GM12865 (cell line): ENCODE measurements at regions not wholly inside any gene's neighbourhood (a gene's known extent, or its start where the extent isn't known, plus 50 kb on each side); places are given as distances from the start of the nearest gene placed in this dataset.

Source experiments
- DNase-seq: peaks from one replicate; pipeline ENCODE4 v3.0.0; 2010; ENCODE audit warnings: low read depth
- H3K4me3 ChIP-seq: 2 replicates; pipeline ENCODE4 v1.5.1; 2011; ENCODE audit warnings: mild to moderate bottlenecking, low read depth, low read length, control low read depth
- TF ChIP-seq, protein P1 (sequence below): IDR thresholded peaks from 2 replicates; pipeline ENCODE4 v1.5.1; 2011; ENCODE audit warnings: low read length, control low read depth, low read depth, inconsistent platforms; ENCODE audit not compliant: insufficient read depth; ENCODE audit errors: missing control alignments

DNA sequence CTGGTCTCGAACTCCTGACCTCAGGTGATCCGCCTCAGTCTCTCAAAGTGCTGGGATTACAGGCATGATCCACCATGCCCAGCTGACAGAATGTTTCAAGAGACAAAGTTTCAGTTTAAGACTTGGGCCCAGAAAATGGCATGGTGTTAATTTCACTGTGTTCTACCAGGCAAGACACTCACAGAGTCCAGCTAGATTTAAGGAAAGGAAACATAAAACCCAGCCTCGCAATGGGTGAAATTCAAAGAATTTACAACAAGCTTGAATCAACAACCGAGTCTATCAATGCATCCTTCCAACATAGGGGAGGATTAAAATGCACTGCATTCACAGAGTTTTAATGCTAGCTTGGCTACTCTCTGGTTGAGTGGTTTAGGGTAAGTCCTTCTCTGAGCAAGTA is 764.0 kb downstream of the XPNPEP1 start:
- no peak for DNase-seq
- H3K4me3 ChIP-seq, result no peak overlapping the region
- TF ChIP-seq, protein P1, sequence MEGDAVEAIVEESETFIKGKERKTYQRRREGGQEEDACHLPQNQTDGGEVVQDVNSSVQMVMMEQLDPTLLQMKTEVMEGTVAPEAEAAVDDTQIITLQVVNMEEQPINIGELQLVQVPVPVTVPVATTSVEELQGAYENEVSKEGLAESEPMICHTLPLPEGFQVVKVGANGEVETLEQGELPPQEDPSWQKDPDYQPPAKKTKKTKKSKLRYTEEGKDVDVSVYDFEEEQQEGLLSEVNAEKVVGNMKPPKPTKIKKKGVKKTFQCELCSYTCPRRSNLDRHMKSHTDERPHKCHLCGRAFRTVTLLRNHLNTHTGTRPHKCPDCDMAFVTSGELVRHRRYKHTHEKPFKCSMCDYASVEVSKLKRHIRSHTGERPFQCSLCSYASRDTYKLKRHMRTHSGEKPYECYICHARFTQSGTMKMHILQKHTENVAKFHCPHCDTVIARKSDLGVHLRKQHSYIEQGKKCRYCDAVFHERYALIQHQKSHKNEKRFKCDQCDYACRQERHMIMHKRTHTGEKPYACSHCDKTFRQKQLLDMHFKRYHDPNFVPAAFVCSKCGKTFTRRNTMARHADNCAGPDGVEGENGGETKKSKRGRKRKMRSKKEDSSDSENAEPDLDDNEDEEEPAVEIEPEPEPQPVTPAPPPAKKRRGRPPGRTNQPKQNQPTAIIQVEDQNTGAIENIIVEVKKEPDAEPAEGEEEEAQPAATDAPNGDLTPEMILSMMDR, result no peak

DNA sequence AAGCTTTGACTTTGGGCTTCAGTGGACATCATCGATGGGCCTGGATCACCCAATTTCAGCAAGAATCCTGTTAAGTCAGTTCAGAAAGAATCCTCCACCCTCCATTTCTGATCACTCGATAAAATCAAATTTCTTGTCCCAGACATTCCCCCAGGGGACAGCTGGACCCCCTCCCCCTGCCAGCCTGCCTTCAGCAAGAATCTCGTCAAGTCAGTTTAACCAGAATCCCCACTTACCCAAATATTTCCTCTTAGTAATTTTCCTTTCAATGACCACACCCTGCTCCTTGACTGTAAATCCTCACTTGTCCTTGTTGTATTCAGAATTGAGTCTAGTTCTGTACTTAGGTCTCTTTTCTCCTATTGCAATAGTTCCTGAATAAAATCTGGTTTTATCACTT is 766.9 kb downstream of the XPNPEP1 start:
- H3K4me3 ChIP-seq, result no peak overlapping the region
- no peak for DNase-seq
- TF ChIP-seq, protein P1, result no peak

DNA sequence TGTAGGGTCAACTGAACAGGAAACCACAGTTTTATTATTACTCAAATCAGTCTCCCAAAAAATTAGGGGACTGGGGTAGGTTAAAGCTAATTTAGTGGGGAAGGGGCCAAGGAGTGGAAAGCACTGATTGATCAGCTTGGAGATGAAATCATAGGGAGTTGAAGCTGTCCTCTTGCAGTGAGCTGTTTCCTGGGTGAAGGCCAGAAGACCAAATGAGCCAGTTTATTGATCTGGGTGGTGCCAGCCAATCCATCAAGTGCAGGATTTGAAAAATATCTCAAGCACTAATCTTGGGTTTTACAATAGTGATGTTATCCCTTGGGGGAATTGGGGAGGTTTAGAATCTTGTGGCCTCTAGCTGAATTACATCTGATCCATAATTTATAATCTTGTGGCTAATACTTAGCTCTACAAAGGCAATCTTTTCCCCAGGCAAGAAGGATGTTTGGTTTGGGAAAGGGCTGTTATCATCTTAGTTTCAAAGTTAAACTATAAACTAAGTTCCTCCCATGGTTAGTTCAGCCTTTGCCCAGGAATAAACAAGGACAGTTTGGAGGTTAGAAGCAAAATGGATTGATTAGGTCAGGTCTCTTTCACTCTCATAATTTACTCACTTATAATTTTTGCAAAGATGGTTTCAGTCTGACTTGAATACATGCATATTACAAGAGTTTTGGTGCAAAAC is 773.5 kb downstream of the XPNPEP1 start:
- H3K4me3 ChIP-seq, result no peak overlapping the region
- DNase-seq, result no peak
- TF ChIP-seq, protein P1, result no peak

DNA sequence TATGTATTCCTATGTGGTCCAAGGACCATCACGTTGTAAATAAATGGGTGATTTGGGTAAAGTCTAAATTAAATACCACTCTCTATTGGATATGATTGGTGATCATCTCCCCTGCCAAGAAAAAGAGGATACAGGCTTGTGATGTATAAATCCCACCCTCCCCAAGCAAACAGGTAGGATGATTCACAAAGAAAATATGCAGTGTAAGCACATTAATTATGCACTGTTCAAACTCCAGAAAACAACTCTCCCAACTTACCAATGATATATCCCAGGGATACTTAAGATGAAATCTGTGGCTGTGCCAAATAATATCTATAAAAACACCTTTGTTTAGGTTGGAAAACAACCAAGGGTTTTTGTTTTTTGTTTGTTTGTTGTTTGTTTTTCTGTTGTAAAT is 795.9 kb downstream of the XPNPEP1 start:
- no peak overlapping the region for H3K4me3 ChIP-seq
- no peak for DNase-seq
- TF ChIP-seq, protein P1, result no peak

DNA sequence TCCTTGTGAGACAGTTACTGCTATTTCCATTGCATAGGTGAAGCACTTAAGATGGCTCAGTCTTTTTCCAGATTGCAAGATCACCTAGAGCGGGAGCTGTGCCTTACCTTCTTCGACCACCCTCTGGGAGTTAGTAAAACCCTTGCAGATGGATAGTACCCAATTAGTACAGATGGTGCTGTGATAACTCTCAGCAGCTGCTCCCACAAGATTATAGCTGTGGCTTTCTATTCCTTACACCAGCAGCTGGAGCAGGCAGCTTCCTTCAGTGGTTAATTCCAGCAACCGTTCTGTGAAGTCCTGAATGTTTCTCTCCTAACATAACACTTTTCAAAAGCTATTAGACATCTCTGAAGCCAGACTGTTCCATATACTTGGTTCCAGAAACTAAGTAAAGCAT is 796.8 kb downstream of the XPNPEP1 start:
- no peak overlapping the region for H3K4me3 ChIP-seq
- no peak for DNase-seq
- TF ChIP-seq, protein P1, result no peak

DNA sequence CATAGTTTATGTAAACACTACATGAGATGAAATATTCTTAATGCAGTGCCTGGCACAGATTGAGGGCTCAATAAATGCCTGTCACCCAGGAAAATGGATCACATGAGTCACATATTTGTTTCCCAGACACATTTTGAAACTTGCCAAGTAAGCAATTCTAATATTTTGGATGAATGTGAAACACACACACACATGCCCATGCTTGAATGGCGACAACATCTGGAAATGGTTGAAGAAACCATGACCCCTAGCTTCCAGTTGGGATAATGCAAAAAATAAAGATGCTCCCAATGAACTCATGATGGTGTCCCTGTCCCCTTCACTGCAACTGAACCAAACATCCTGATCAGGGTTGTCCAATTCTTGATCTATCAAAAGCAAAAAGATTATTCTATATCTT is 797.3 kb downstream of the XPNPEP1 start:
- DNase-seq, result no peak
- TF ChIP-seq, protein P1, result no peak
- H3K4me3 ChIP-seq, result no peak overlapping the region

DNA sequence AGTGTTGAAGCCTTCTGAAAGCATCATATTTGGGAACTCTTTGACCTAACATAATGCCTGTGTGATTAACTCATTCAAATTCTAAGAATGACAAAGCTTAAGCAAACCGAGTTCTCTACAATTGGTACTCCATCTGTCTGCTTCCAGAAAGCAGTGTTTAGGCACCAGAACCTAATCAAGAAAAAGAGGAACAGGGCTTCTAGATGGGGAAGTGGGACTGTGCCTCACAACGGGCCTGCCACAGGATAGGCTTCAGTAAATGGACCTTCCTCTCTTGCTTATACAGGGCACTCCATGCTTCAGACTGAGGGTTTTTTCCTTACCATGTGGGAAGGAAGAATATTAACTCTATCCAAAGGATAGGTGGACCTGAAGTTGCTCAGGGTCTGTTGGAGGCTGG is 808.1 kb downstream of the XPNPEP1 start:
- TF ChIP-seq, protein P1, result no peak
- H3K4me3 ChIP-seq, result no peak overlapping the region
- DNase-seq, result no peak
